Uterus (tissue), 2 donors: ENCODE measurements at regions not wholly inside any gene's neighbourhood (a gene's known extent, or its start where the extent isn't known, plus 50 kb on each side); places are given as distances from the start of the nearest gene placed in this dataset.

Source experiments
- CTCF ChIP-seq, 4 experiments: fragments of 200-600 bp in 2 of 4; fragments of 450-650 bp in 2 of 4; sonication (generic) in 2 of 4; IDR thresholded peaks; one replicate each; pipeline ENCODE4 v1.5.1; 2016 to 2019; ENCODE audit warnings: antibody characterized with exemption in 4 of 4, mild to moderate bottlenecking in 2 of 4, moderate library complexity in 1 of 4
- POLR2A ChIP-seq, 2 donors: fragments of 450-650 bp; IDR thresholded peaks; one replicate each; pipeline ENCODE4 v1.6.1; 2016; ENCODE audit warnings: antibody characterized with exemption in 2 of 2, mild to moderate bottlenecking in 1 of 2, moderate library complexity in 1 of 2

- TF ChIP-seq POLR2A (IDR thresholded peaks at IDR 0.05) (no peak), CTCF (IDR thresholded peaks at IDR 0.05) (no peak)
Measured at GRCh38 chr1:166484471-166484870, 317.7 kb upstream of the FAM78B start.
